ENCODE measurements at regions not wholly inside any gene's neighbourhood (a gene's known extent, or its start where the extent isn't known, plus 50 kb on each side); places are given as distances from the start of the nearest gene placed in this dataset.

DNA sequence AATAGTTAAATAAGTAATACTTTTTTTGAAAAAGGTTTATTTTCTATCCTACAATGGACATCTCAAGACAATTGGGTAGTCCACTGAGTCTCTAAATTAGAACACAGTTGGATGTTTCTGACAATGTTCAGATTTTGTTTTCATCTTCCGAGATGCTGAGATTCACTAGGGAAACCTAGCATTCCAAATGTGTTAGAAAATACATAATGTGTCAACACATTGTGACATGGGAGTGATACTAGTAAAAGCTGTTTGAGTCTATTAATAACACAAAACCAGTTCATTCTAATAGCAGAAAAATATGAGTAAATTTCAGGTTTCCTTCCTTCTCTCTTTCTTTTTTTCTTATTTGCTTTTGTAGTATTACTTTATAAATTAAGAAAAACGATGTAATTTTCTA, 68.2 kb upstream of the CDH10 start:
- TF ChIP-seq, protein P1, sequence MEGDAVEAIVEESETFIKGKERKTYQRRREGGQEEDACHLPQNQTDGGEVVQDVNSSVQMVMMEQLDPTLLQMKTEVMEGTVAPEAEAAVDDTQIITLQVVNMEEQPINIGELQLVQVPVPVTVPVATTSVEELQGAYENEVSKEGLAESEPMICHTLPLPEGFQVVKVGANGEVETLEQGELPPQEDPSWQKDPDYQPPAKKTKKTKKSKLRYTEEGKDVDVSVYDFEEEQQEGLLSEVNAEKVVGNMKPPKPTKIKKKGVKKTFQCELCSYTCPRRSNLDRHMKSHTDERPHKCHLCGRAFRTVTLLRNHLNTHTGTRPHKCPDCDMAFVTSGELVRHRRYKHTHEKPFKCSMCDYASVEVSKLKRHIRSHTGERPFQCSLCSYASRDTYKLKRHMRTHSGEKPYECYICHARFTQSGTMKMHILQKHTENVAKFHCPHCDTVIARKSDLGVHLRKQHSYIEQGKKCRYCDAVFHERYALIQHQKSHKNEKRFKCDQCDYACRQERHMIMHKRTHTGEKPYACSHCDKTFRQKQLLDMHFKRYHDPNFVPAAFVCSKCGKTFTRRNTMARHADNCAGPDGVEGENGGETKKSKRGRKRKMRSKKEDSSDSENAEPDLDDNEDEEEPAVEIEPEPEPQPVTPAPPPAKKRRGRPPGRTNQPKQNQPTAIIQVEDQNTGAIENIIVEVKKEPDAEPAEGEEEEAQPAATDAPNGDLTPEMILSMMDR (conservative IDR thresholded peaks at IDR 0.05; ENCODE audit: low read length) = no peak
- TF ChIP-seq EZH2phosphoT487 (IDR thresholded peaks at IDR 0.05; ENCODE audit: borderline replicate concordance, low read depth, low read length) = no peak

All from OCI-LY7 (cell line).